HG03571 (cell line): ENCODE measurements at regions not wholly inside any gene's neighbourhood (a gene's known extent, or its start where the extent isn't known, plus 50 kb on each side); places are given as distances from the start of the nearest gene placed in this dataset.
"Not testable (repeated sequence)": the region's sequence is repeated elsewhere in the genome, so short reads cannot be mapped to it uniquely, and the experiment has no call there.

ENCODE experiments used
- ATAC-seq: cut with Tn5 transposase; IDR thresholded peaks from one replicate; pipeline ENCODE4 v1.9.1; 2021; ENCODE audit not compliant: unreplicated experiment

- peak; percentile 89 for ATAC-seq
Observed at GRCh38 chr6:88499845-88500699, 333.9 kb upstream of the CNR1 start.

- no peak for ATAC-seq
Observed at GRCh38 chr6:88499436-88499835, 333.3 kb upstream of the CNR1 start.

- not testable (repeated sequence) for ATAC-seq
Observed at GRCh38 chr6:88497403-88497802, 331.3 kb upstream of the CNR1 start.

- ATAC-seq = peak; percentile 78
Observed at GRCh38 chr6:88494401-88495140, 328.4 kb upstream of the CNR1 start.

GRCh38 chr6:88493717-88494116 is 327.6 kb upstream of the CNR1 start:
- peak; percentile 28 for ATAC-seq

- ATAC-seq = no peak
Observed at GRCh38 chr6:88492824-88493223, 326.7 kb upstream of the CNR1 start.

- no peak for ATAC-seq
Observed at GRCh38 chr6:88492241-88492640, 326.1 kb upstream of the CNR1 start.

GRCh38 chr6:88491266-88491880 is 325.2 kb upstream of the CNR1 start:
- no peak for ATAC-seq

- no peak for ATAC-seq
Observed at GRCh38 chr6:88490908-88491264, 324.7 kb upstream of the CNR1 start.

- no peak for ATAC-seq
Observed at GRCh38 chr6:88490195-88490907, 324.2 kb upstream of the CNR1 start.

GRCh38 chr6:88483424-88483823 is 317.3 kb upstream of the CNR1 start:
- ATAC-seq = no peak

- no peak for ATAC-seq
Observed at GRCh38 chr6:88482465-88482864, 316.3 kb upstream of the CNR1 start.

- ATAC-seq = no peak
Observed at GRCh38 chr6:88481519-88481918, 315.4 kb upstream of the CNR1 start.

- ATAC-seq = no peak
Observed at GRCh38 chr6:88480816-88481215, 314.7 kb upstream of the CNR1 start.

GRCh38 chr6:88477413-88477812 is 311.3 kb upstream of the CNR1 start:
- ATAC-seq = no peak

- ATAC-seq = no peak
Observed at GRCh38 chr6:88476388-88476787, 310.2 kb upstream of the CNR1 start.

GRCh38 chr6:88474720-88475119 is 308.6 kb upstream of the CNR1 start:
- ATAC-seq = no peak

- ATAC-seq = no peak
Observed at GRCh38 chr6:88473589-88473988, 307.4 kb upstream of the CNR1 start.

- no peak for ATAC-seq
Observed at GRCh38 chr6:88472851-88473525, 306.8 kb upstream of the CNR1 start.

- ATAC-seq = no peak
Observed at GRCh38 chr6:88459643-88460042, 293.5 kb upstream of the CNR1 start.

- no peak for ATAC-seq
Observed at GRCh38 chr6:88459189-88459588, 293.0 kb upstream of the CNR1 start.
